HepG2 (cell line): ENCODE measurements at regions not wholly inside any gene's neighbourhood (a gene's known extent, or its start where the extent isn't known, plus 50 kb on each side); places are given as distances from the start of the nearest gene placed in this dataset.

Experiments
- ARID5B ChIP-seq: IDR thresholded peaks from 2 replicates; pipeline ENCODE4 v1.4.0; 2020; ENCODE audit warnings: mild to moderate bottlenecking, missing genetic modification reagents
- CEBPG ChIP-seq: IDR thresholded peaks from 2 replicates; pipeline ENCODE4 v1.6.1; 2016
- DMTF1 ChIP-seq: sonication (generic); formaldehyde crosslinking; IDR thresholded peaks from 2 replicates; pipeline ENCODE4 v1.4.0; 2020; ENCODE audit warnings: mild to moderate bottlenecking, missing genetic modification reagents
- GFI1 ChIP-seq: sonication (generic); formaldehyde crosslinking; IDR thresholded peaks from 2 replicates; pipeline ENCODE4 v1.5.0; 2020; ENCODE audit warnings: missing genetic modification reagents, mild to moderate bottlenecking, borderline replicate concordance
- HMG20B ChIP-seq: conservative IDR thresholded peaks from 2 replicates; pipeline ENCODE4 v1.6.1; 2016; ENCODE audit warnings: missing genetic modification reagents, missing compliant biosample characterization
- KLF15 ChIP-seq: sonication (generic); formaldehyde crosslinking; IDR thresholded peaks from 2 replicates; pipeline ENCODE4 v1.8.1; 2023; ENCODE audit warnings: borderline replicate concordance, mild to moderate bottlenecking, inconsistent platforms, missing genetic modification reagents, mixed read lengths
- MXD1 ChIP-seq: sonication (generic); formaldehyde crosslinking; IDR thresholded peaks from 2 replicates; pipeline ENCODE4 v1.4.0; 2020; ENCODE audit warnings: mild to moderate bottlenecking, missing genetic modification reagents
- NCOA5 ChIP-seq: sonication (generic); formaldehyde crosslinking; IDR thresholded peaks from 2 replicates; pipeline ENCODE4 v1.4.0; 2020; ENCODE audit warnings: missing genetic modification reagents
- NFAT5 ChIP-seq: sonication (generic); formaldehyde crosslinking; IDR thresholded peaks from 2 replicates; pipeline ENCODE4 v1.4.0; 2020; ENCODE audit warnings: missing genetic modification reagents
- NR1H2 ChIP-seq: sonication (generic); formaldehyde crosslinking; IDR thresholded peaks from 2 replicates; pipeline ENCODE4 v1.8.1; 2022; ENCODE audit warnings: low read depth, missing genetic modification reagents, borderline replicate concordance
- RELA ChIP-seq: sonication (generic); formaldehyde crosslinking; IDR thresholded peaks from 2 replicates; pipeline ENCODE4 v1.4.0; 2020; ENCODE audit warnings: missing genetic modification reagents
- TCF12 ChIP-seq, 2 experiments: fragments of 450-650 bp in 1 of 2; sonication (generic) in 1 of 2; formaldehyde crosslinking in 1 of 2; IDR thresholded peaks; 2 replicates each; pipeline versions ENCODE4 v1.6.1 to v1.8.0; 2017 to 2022; ENCODE audit warnings: antibody characterized with exemption in 1 of 2, mild to moderate bottlenecking in 1 of 2, missing genetic modification reagents in 1 of 2, moderate library complexity in 1 of 2
- ZBTB3 ChIP-seq: sonication (generic); formaldehyde crosslinking; IDR thresholded peaks from 2 replicates; pipeline ENCODE4 v1.4.0; 2020; ENCODE audit warnings: low read depth, mild to moderate bottlenecking, moderate library complexity, missing genetic modification reagents, borderline replicate concordance
- ZNF263 ChIP-seq: sonication (generic); formaldehyde crosslinking; IDR thresholded peaks from 2 replicates; pipeline ENCODE4 v1.4.0; 2020; ENCODE audit warnings: missing genetic modification reagents
- ZNF30 ChIP-seq: sonication (generic); formaldehyde crosslinking; IDR thresholded peaks from 2 replicates; pipeline ENCODE4 v1.5.0; 2020; ENCODE audit warnings: mild to moderate bottlenecking, missing genetic modification reagents
- ZNF83 ChIP-seq: sonication (generic); formaldehyde crosslinking; IDR thresholded peaks from 2 replicates; pipeline ENCODE4 v1.4.0; 2020; ENCODE audit warnings: missing genetic modification reagents, mild to moderate bottlenecking, borderline replicate concordance

GRCh38 chr1:121519042-121519755 is 334.4 kb downstream of the SRGAP2C start (continued):
- 0 out of 2 replicates have a peak, but pooled peaks have one; percentile 57 for TF ChIP-seq NFAT5 (CRISPR knock-in tag)
- no peak for TF ChIP-seq NCOA5
- no peak for TF ChIP-seq RELA (CRISPR knock-in tag)
- peak; percentile 21; the same call in 1 of the 2 replicates for TF ChIP-seq DMTF1
- TF ChIP-seq KLF15 (CRISPR knock-in tag) = no peak
- TF ChIP-seq GFI1 (CRISPR knock-in tag) = peak; percentile 65; the same call in 1 of the 2 replicates
- no peak; the same call in 1 of the 2 replicates for TF ChIP-seq MXD1 (CRISPR knock-in tag)
- no peak for TF ChIP-seq ZBTB3 (CRISPR knock-in tag)
- peak; percentile 65 for TF ChIP-seq ARID5B (CRISPR knock-in tag)
- TF ChIP-seq ZNF83 = 0 out of 2 replicates have a peak, but pooled peaks have one; percentile 26
- TF ChIP-seq CEBPG (CRISPR knock-in tag) = 0 out of 2 replicates have a peak, but pooled peaks have one; percentile 2
- TF ChIP-seq TCF12 (IDR thresholded peaks at IDR 0.05) = no peak
- peak; percentile 43; the same call in 1 of the 2 replicates for TF ChIP-seq TCF12 (CRISPR knock-in tag; IDR thresholded peaks at IDR 0.05)
- TF ChIP-seq HMG20B (CRISPR knock-in tag) = no peak
- 0 out of 2 replicates have a peak, but pooled peaks have one; percentile 50 for TF ChIP-seq NR1H2 (CRISPR knock-in tag)
- peak; percentile 70; the same call in 1 of the 2 replicates for TF ChIP-seq ZNF30 (CRISPR knock-in tag)
- TF ChIP-seq ZNF263 (CRISPR knock-in tag) = peak; percentile 45
